Heart left ventricle (tissue), 13 donors: ENCODE measurements at regions not wholly inside any gene's neighbourhood (a gene's known extent, or its start where the extent isn't known, plus 50 kb on each side); places are given as distances from the start of the nearest gene placed in this dataset.

Experiments
- CTCF ChIP-seq, 12 donors: fragments of 200-600 bp; sonication (generic) in 4 of 12; IDR thresholded peaks; one replicate each; pipeline versions ENCODE4 v1.5.0 to v1.8.0; 2018 to 2022; ENCODE audit warnings: antibody characterized with exemption in 12 of 12, mild to moderate bottlenecking in 5 of 12
- POLR2A ChIP-seq, 2 donors: fragments of 450-650 bp; IDR thresholded peaks; one replicate each; pipeline ENCODE4 v1.6.1; 2017; ENCODE audit warnings: antibody characterized with exemption in 2 of 2, mild to moderate bottlenecking in 2 of 2, moderate library complexity in 2 of 2
- donor health status: ischemic (EF 13 %, LVEDD 7.1; RV severe dilation, severe dysfunction).
- donor health status: DM: no; HTN: yes; CAD: no.
- donor health status: DM: no; HTN: no; CAD: no.
- donor health status: ischemic (EF 25% LVEDD 6.9; RV normal size, moderate dysfunction).
- donor health status: ischemic (EF 25% LVEDD 5.7; RV mildly dilated, moderate dysfunction).
- donor health status: ischemic (EF 35%, LVEDD 5.7; RV mildly dilated, moderate dysfunction).
- donor health status: nonischemic (EF 11% LVEDD 7.7; RV severe dilation, severe dysfunction).
- donor health status: DM: yes; HTN: yes; CAD: no.
- donor health status: PGD.
- donor health status: ischemic (EF 29% LVEDD 5.4; RV normal size, mild dysfunction).
- donor health status: nonischemic (EF 23%, LVEDD 6.1; RV moderate dilation, normal function).

- no peak for TF ChIP-seq POLR2A (IDR thresholded peaks at IDR 0.05)
- TF ChIP-seq CTCF (IDR thresholded peaks at IDR 0.05), result no peak
These were observed 263.6 kb downstream of the CTTN start for GRCh38 chr11:70661761-70662501.
